HepG2 (cell line): ENCODE measurements at regions not wholly inside any gene's neighbourhood (a gene's known extent, or its start where the extent isn't known, plus 50 kb on each side); places are given as distances from the start of the nearest gene placed in this dataset.

Experiments used
- ATAC-seq: fragments of 200-7000 bp; cut with Tn5 transposase; 3 replicates; pipeline ENCODE4 v1.9.1; 2020; ENCODE audit warnings: mild to moderate bottlenecking, moderate library complexity
- BruUV-seq: library from RNA; stranded (reverse); fragments of 400-500 nt; replicated peaks from 2 replicates; lab custom pipeline; 2021; lab: Mats Ljungman, UMichigan
- CTCF ChIA-PET: fragments of 300-600 bp; formaldehyde crosslinking; extraction: SDS; loops from one replicate; lab custom pipeline; 2021; ENCODE audit warnings: low total read pairs, inconsistent platforms, low intra/inter-chr PET ratio; lab: Yijun Ruan, JAX
- POLR2A ChIA-PET: fragments of 350-600 bp; sonication (Branson Sonifier 250); formaldehyde crosslinking; loops from one replicate; lab custom pipeline; 2020; ENCODE audit warnings: antibody characterized with exemption, inconsistent platforms; lab: Yijun Ruan, JAX
- DNase-seq: peaks from one replicate; pipeline ENCODE4 v3.0.0-alpha.2; 2015; ENCODE audit warnings: low spot score
- FAIRE-seq: peaks from 3 replicates; lab custom pipeline; 2011; peaks lifted over from hg19 to GRCh38; lab: Jason Lieb, UNC
- H2AFZ ChIP-seq: one replicate; pipeline ENCODE4 v1.6.1; 2011; ENCODE audit warnings: low read length, inconsistent platforms
- H3K27ac ChIP-seq: fragments of 300-600 bp; 3 replicates; pipeline ENCODE4 v1.8.0; 2011; ENCODE audit warnings: mixed run types, mild to moderate bottlenecking, mixed read lengths, low read length, inconsistent platforms; ENCODE audit not compliant: insufficient read depth; ENCODE audit errors: extremely low read length
- H3K27me3 ChIP-seq, 2 experiments: fragments of 200-600 bp in 1 of 2; 2 replicates in 1 of 2; 3 replicates in 1 of 2; pipeline versions ENCODE4 v1.6.0 to v1.8.0; 2011; ENCODE audit warnings: low read length in 2 of 2, mild to moderate bottlenecking in 2 of 2, moderate library complexity in 2 of 2, inconsistent platforms in 1 of 2; ENCODE audit not compliant: insufficient read depth in 2 of 2, control insufficient read depth in 1 of 2
- H3K36me3 ChIP-seq, 2 experiments: fragments of 200-600 bp in 1 of 2; replicated peaks in 1 of 2; 2 replicates in 1 of 2; 3 replicates in 1 of 2; pipeline versions ENCODE4 v1.5.1 to v1.8.0; 2011; ENCODE audit warnings: low read length in 2 of 2, inconsistent platforms in 1 of 2; ENCODE audit not compliant: insufficient read depth in 2 of 2, control insufficient read depth in 1 of 2
- H3K4me1 ChIP-seq: 2 replicates; pipeline ENCODE4 v1.5.1; 2012; ENCODE audit warnings: low read length, inconsistent platforms; ENCODE audit not compliant: insufficient read depth
- H3K4me2 ChIP-seq: 2 replicates; pipeline ENCODE4 v1.6.0; 2011; ENCODE audit warnings: low read depth, low read length, inconsistent platforms
- H3K4me3 ChIP-seq, 3 experiments: fragments of 200-600 bp in 1 of 3; sonication (generic), shearing (Covaris generic) in 1 of 3; replicated peaks in 1 of 3; 2 replicates each; pipeline ENCODE4 v1.5.1; 2011 to 2016; ENCODE audit warnings: low read length in 3 of 3, inconsistent platforms in 2 of 3, low read depth in 2 of 3, mild to moderate bottlenecking in 2 of 3, control low read depth in 1 of 3, mixed read lengths in 1 of 3; ENCODE audit not compliant: insufficient read depth in 1 of 3
- H3K79me2 ChIP-seq: one replicate; pipeline ENCODE4 v1.6.1; 2011; ENCODE audit warnings: low read length, inconsistent platforms; ENCODE audit not compliant: insufficient read depth
- H3K9ac ChIP-seq: 2 replicates; pipeline ENCODE4 v1.6.0; 2011; ENCODE audit warnings: mild to moderate bottlenecking, low read depth, low read length, inconsistent platforms; ENCODE audit not compliant: insufficient read depth
- H3K9me3 ChIP-seq: 2 replicates; pipeline ENCODE4 v1.5.1; 2012; ENCODE audit warnings: mild to moderate bottlenecking, low read length
- H4K20me1 ChIP-seq: 2 replicates; pipeline ENCODE4 v1.6.0; 2011; ENCODE audit warnings: inconsistent platforms, mild to moderate bottlenecking, low read length, moderate library complexity; ENCODE audit not compliant: insufficient read depth
- CENPT ChIP-seq: sonication (generic); formaldehyde crosslinking; IDR thresholded peaks from 2 replicates; pipeline ENCODE4 v1.8.0; 2022; ENCODE audit warnings: low read depth, mild to moderate bottlenecking, moderate library complexity, missing genetic modification reagents
- GATA4 ChIP-seq: sonication (generic); IDR thresholded peaks from 2 replicates; pipeline ENCODE4 v1.6.1; 2016; ENCODE audit warnings: antibody characterized with exemption, low read depth, borderline replicate concordance
- KMT2A ChIP-seq: sonication (generic); formaldehyde crosslinking; IDR thresholded peaks from 2 replicates; pipeline ENCODE4 v1.4.0; 2020; ENCODE audit warnings: missing genetic modification reagents
- NR2F2 ChIP-seq: IDR thresholded peaks from 2 replicates; pipeline ENCODE4 v1.6.1; 2012; ENCODE audit warnings: low read depth, inconsistent platforms, borderline replicate concordance
- PAF1 ChIP-seq: IDR thresholded peaks from 2 replicates; pipeline ENCODE4 v1.6.1; 2016; ENCODE audit warnings: missing genetic modification reagents, missing compliant biosample characterization
- POGZ ChIP-seq: sonication (generic); formaldehyde crosslinking; IDR thresholded peaks from 2 replicates; pipeline ENCODE4 v1.4.0; 2020; ENCODE audit warnings: mild to moderate bottlenecking, missing genetic modification reagents
- RFX5 ChIP-seq: IDR thresholded peaks from 2 replicates; pipeline ENCODE4 v1.6.1; 2011; ENCODE audit warnings: low read depth, low read length, improper control_type of control experiment
- SATB2 ChIP-seq: sonication (generic); formaldehyde crosslinking; IDR thresholded peaks from 2 replicates; pipeline ENCODE4 v1.5.0; 2020; ENCODE audit warnings: missing genetic modification reagents
- SKIL ChIP-seq: sonication (generic); formaldehyde crosslinking; IDR thresholded peaks from 2 replicates; pipeline ENCODE4 v1.8.0; 2022; ENCODE audit warnings: missing genetic modification reagents, mild to moderate bottlenecking, moderate library complexity, borderline replicate concordance
- ZNF558 ChIP-seq: sonication (generic); formaldehyde crosslinking; IDR thresholded peaks from 2 replicates; pipeline ENCODE4 v1.9.0; 2022; ENCODE audit warnings: mild to moderate bottlenecking, missing genetic modification reagents, borderline replicate concordance
- ZNF616 ChIP-seq: sonication (generic); formaldehyde crosslinking; IDR thresholded peaks from 2 replicates; pipeline ENCODE4 v1.5.0; 2020; ENCODE audit warnings: low read depth, mild to moderate bottlenecking, missing genetic modification reagents
- WGBS: methylation state at CpG from one replicate; pipeline ENCODE4 v1.1.6; 2017; ENCODE audit warnings: low lambda C conversion rate; 5-methylcytosine and 5-hydroxymethylcytosine counted together
- in situ Hi-C: cut with HindIII; loops from 2 replicates; pipeline ENCODE4 v1.10.0; 2017; ENCODE audit warnings: low pct_unique_long_range_greater_than_20kb; ENCODE audit not compliant: extremely low pct_ligation_motif_present
- intact Hi-C: fragments of 100-400 bp; cut with micrococcal nuclease; formaldehyde crosslinking; loops from one replicate; pipeline ENCODE4 v1.10.0; 2022; ENCODE audit not compliant: unreplicated experiment
- TF ChIP-seq, protein P1 (sequence below): sonication (generic); formaldehyde crosslinking; IDR thresholded peaks from 2 replicates; pipeline ENCODE4 v1.8.1; 2023; ENCODE audit warnings: mild to moderate bottlenecking, missing genetic modification reagents

DNA sequence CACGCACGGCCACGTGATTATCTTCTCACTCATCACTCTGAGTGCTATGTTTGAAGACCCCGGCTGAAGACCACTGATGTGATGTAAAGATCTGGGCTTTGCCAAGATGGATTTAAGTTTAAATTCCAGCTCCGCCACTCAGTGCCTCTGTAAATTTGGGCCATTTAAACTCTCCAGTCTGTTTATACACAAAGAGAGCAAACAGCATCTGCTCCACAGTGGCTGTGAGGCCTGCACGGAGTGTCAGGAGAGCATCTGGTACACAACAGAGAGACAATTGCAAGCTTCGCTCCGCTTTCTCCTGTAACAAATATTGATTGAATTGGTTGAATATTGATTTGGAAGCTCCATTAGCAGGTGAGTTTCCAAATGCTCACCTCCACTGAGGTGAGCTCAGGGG, 80.5 kb upstream of the FRMD1 start:
- H2AFZ ChIP-seq: no peak overlapping the region
- BruUV-seq: no TSS peak
- intact Hi-C loops: loop anchor here (10.0 kb wide), 1 partner anchor 725 kb away; no protein-coding TSS in a partner anchor
- CTCF ChIA-PET: no interaction called here
- H3K4me1 ChIP-seq: peaks cover 31% of the 10 kb centered on the region
- H3K4me3 ChIP-seq: no peak overlapping the region
- peaks cover 7 to 32% of the 10 kb centered on the region in 2 experiments; a peak in 4 of 5 replicates for H3K27me3 ChIP-seq
- H3K27ac ChIP-seq: no peak overlapping the region
- ATAC-seq: no peak
- no peaks in the 10 kb centered on the region for H4K20me1 ChIP-seq
- H3K9ac ChIP-seq: no peak overlapping the region
- no peak for FAIRE-seq
- TF ChIP-seq ZNF616 (no peak), POGZ (CRISPR knock-in tag) (no peak), SKIL (no peak), RFX5 (no peak), ZNF558 (CRISPR knock-in tag) (no peak), PAF1 (CRISPR knock-in tag) (no peak), KMT2A (CRISPR knock-in tag) (no peak), SATB2 (no peak), NR2F2 (no peak), GATA4 (no peak), CENPT (no peak)
- TF ChIP-seq, protein P1, sequence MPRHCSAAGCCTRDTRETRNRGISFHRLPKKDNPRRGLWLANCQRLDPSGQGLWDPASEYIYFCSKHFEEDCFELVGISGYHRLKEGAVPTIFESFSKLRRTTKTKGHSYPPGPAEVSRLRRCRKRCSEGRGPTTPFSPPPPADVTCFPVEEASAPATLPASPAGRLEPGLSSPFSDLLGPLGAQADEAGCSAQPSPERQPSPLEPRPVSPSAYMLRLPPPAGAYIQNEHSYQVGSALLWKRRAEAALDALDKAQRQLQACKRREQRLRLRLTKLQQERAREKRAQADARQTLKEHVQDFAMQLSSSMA (CRISPR knock-in tag): no peak
- TF ChIP-seq, all 625 proteins: peak for 0
- POLR2A ChIA-PET: no interaction called here
- H3K9me3 ChIP-seq: no peaks in the 10 kb centered on the region
- H3K36me3 ChIP-seq: no peaks in the 10 kb centered on the region
- 68% methylated on average over 8 of the region's 8 CpGs for WGBS
- in situ Hi-C loops: loop anchor here (10.0 kb wide), 1 partner anchor 725 kb away; no protein-coding TSS in a partner anchor
- H3K79me2 ChIP-seq: no peaks in the 10 kb centered on the region
- DNase-seq: no peak
- no peak overlapping the region for H3K4me2 ChIP-seq
